B cell (primary cell): ENCODE measurements at regions not wholly inside any gene's neighbourhood (a gene's known extent, or its start where the extent isn't known, plus 50 kb on each side); places are given as distances from the start of the nearest gene placed in this dataset.

Experiments
- ATAC-seq: fragments of 200-7000 bp; cut with Tn5 transposase; one replicate; pipeline ENCODE4 v1.10.0; 2021; ENCODE audit warnings: low read depth, mild to moderate bottlenecking, moderate number of reproducible peaks, moderate library complexity
- CTCF ChIA-PET: fragments of 350-600 bp; sonication (Branson Sonifier 250); formaldehyde crosslinking; loops from one replicate; lab custom pipeline; 2021; ENCODE audit warnings: antibody characterized with exemption, inconsistent platforms; lab: Charles Lee
- POLR2A ChIA-PET: fragments of 350-600 bp; sonication (Branson Sonifier 250); formaldehyde crosslinking; loops from one replicate; lab custom pipeline; 2021; ENCODE audit warnings: antibody characterized with exemption; lab: Charles Lee
- DNase-seq: peaks from one replicate; pipeline ENCODE4 v3.0.0; 2013
- H2AFZ ChIP-seq: 2 replicates; pipeline ENCODE4 v1.6.1; 2012; ENCODE audit warnings: mild to moderate bottlenecking, low read depth, low read length; ENCODE audit not compliant: insufficient read depth, poor library complexity, severe bottlenecking
- H3K27ac ChIP-seq, 2 donors: 1 replicate in 1 of 2; 2 replicates in 1 of 2; pipeline ENCODE4 v1.5.1; 2012 to 2013; ENCODE audit warnings: low read length in 2 of 2, mild to moderate bottlenecking in 2 of 2, moderate library complexity in 1 of 2
- H3K27me3 ChIP-seq, 4 experiments: fragments of 200-600 bp in 1 of 4; sonication (generic) in 1 of 4; replicated peaks in 1 of 4; 1 replicate in 2 of 4; 2 replicates in 2 of 4; pipeline versions ENCODE4 v1.6.1 to v1.7.0; 2013 to 2016; ENCODE audit warnings: low read length in 3 of 4, mild to moderate bottlenecking in 2 of 4, mixed read lengths in 1 of 4, moderate library complexity in 1 of 4; ENCODE audit not compliant: insufficient read depth in 4 of 4, control insufficient read depth in 3 of 4; ENCODE audit errors: control extremely low read depth in 1 of 4
- H3K36me3 ChIP-seq, 2 experiments: replicated peaks in 1 of 2; 1 replicate in 1 of 2; 2 replicates in 1 of 2; pipeline versions ENCODE4 v1.6.1 to v1.7.1; 2013; ENCODE audit warnings: low read length in 1 of 2; ENCODE audit not compliant: insufficient read depth in 2 of 2, control insufficient read depth in 1 of 2; ENCODE audit errors: control extremely low read depth in 1 of 2, extremely low read depth in 1 of 2
- H3K4me1 ChIP-seq, 2 donors: fragments of 200-600 bp in 1 of 2; sonication (generic) in 1 of 2; 1 replicate in 1 of 2; 2 replicates in 1 of 2; pipeline versions ENCODE4 v1.5.1 to v1.6.1; 2013 to 2017; ENCODE audit warnings: low read length in 2 of 2; ENCODE audit not compliant: control insufficient read depth in 2 of 2, insufficient read depth in 2 of 2
- H3K4me2 ChIP-seq: replicated peaks from 2 replicates; pipeline ENCODE3; 2012; ENCODE audit warnings: mild to moderate bottlenecking, low read depth, low read length; ENCODE audit not compliant: poor library complexity, severe bottlenecking
- H3K4me3 ChIP-seq, 5 experiments: fragments of 200-600 bp in 1 of 5; sonication (generic) in 1 of 5; 1 replicate in 3 of 5; 2 replicates in 2 of 5; pipeline versions ENCODE4 v1.5.1 to v1.7.0; 2011 to 2016; ENCODE audit warnings: low read length in 4 of 5, mild to moderate bottlenecking in 4 of 5, low read depth in 2 of 5, control low read depth in 1 of 5, moderate library complexity in 1 of 5; ENCODE audit not compliant: insufficient read depth in 1 of 5; ENCODE audit errors: control extremely low read depth in 1 of 5, extremely low read depth in 1 of 5
- H3K79me2 ChIP-seq: fragments of 200-600 bp; sonication (generic); one replicate; pipeline ENCODE4 v1.6.0; 2016; ENCODE audit warnings: low read length; ENCODE audit not compliant: control insufficient read depth, insufficient read depth
- H3K9ac ChIP-seq: fragments of 200-600 bp; sonication (generic); 2 replicates; pipeline ENCODE4 v1.6.1; 2017; ENCODE audit warnings: mild to moderate bottlenecking, low read length, moderate library complexity
- H3K9me3 ChIP-seq, 3 donors: one replicate each; pipeline versions ENCODE4 v1.6.1 to v1.7.1; 2013; ENCODE audit warnings: low read length in 2 of 3; ENCODE audit not compliant: control insufficient read depth in 2 of 3, insufficient read depth in 1 of 3; ENCODE audit errors: control extremely low read depth in 1 of 3
- H4K20me1 ChIP-seq: 2 replicates; pipeline ENCODE4 v1.6.0; 2012; ENCODE audit warnings: mild to moderate bottlenecking, low read length; ENCODE audit not compliant: insufficient read depth, control insufficient read depth, poor library complexity, severe bottlenecking
- H3K27ac Mint-ChIP-seq: one replicate; pipeline ENCODE4 v1.8.0; 2021; ENCODE audit warnings: mixed read lengths
- H3K27me3 Mint-ChIP-seq: one replicate; pipeline ENCODE4 v1.8.0; 2021; ENCODE audit warnings: mixed read lengths
- H3K4me1 Mint-ChIP-seq: one replicate; pipeline ENCODE4 v1.8.0; 2021; ENCODE audit warnings: mixed read lengths
- H3K4me3 Mint-ChIP-seq: one replicate; pipeline ENCODE4 v1.8.0; 2021; ENCODE audit warnings: mixed read lengths
- H3K9me3 Mint-ChIP-seq: one replicate; pipeline ENCODE4 v1.8.0; 2022; ENCODE audit warnings: mixed read lengths; ENCODE audit not compliant: insufficient read depth
- EZH2 ChIP-seq: IDR thresholded peaks from 2 replicates; pipeline ENCODE4 v1.6.1; 2012; ENCODE audit warnings: borderline replicate concordance, low read depth, mild to moderate bottlenecking, moderate library complexity, low read length; ENCODE audit not compliant: insufficient read depth, poor library complexity, severe bottlenecking
- WGBS: methylation state at CpG from one replicate; pipeline ENCODE4 v1.1.5; 2013; ENCODE audit warnings: missing lambda C conversion rate; ENCODE audit not compliant: insufficient coverage; 5-methylcytosine and 5-hydroxymethylcytosine counted together
- intact Hi-C: fragments of 100-400 bp; cut with micrococcal nuclease; formaldehyde crosslinking; loops from one replicate; pipeline ENCODE4 v1.10.0; 2022
- TF ChIP-seq, protein P1 (sequence below): fragments of 200-600 bp; IDR thresholded peaks from one replicate; pipeline ENCODE4 v1.8.0; 2022; ENCODE audit warnings: antibody characterized with exemption, mild to moderate bottlenecking

DNA sequence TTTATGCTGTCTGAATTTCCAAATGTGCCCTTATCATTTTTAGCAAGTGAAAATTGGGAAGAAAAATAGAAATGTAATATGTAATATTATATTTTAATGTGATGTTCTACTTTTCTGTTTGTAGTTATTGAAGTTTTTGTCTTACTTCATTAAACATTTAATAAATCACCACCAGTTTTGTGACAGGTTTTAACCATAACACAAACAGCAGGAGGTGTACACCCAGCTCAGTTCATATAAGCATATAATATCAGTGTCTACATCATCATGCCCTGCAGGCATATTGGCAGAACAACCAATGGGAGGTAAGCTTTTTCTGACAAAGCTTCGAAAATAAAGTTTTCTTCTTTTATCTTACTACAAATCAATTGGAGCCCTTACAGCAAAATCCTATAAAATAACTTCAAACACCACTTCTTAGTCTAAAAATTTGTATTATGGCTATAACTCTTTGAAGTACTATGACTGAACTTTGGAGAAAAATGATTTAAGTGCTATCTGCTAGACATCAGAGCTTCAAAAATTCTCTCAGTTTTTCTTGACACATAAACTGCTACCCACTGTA, 236.7 kb downstream of the BARHL2 start:
- no peaks in the 10 kb centered on the region for H3K4me1 Mint-ChIP-seq

DNA sequence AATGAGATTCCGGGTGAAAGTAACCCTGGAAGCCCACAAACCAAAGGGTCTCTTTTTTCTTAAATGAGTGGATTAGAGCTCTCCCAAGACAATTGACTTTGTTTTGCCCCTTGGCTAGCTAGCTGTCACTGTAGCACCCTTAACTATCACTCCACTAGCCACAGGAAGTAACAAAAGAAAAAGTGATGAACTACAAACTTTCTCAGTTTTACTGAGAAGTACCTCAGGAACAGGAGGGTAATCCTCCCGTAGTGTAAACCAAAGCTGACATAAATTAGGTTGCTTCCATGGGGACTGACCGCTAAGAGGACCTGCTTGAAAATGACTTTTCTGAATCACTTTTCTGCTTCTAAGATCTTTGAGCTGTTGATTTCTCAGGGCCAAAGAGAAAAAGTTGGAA, 240.1 kb downstream of the BARHL2 start:
- H3K4me1 Mint-ChIP-seq = no peaks in the 10 kb centered on the region
- H3K27ac Mint-ChIP-seq = no peak overlapping the region
- H2AFZ ChIP-seq = no peak overlapping the region
- no peaks in the 10 kb centered on the region for H3K4me1 ChIP-seq
- peaks cover 2% of the 10 kb centered on the region for H3K27me3 Mint-ChIP-seq
- WGBS = 100% methylated on average over 2 of the region's 3 CpGs
- intact Hi-C loops = no loop called here
- H3K79me2 ChIP-seq = no peaks in the 10 kb centered on the region
- ChIA-PET POLR2A (no interaction called here), CTCF (no interaction called here)
- no peaks in the 10 kb centered on the region for H3K9me3 Mint-ChIP-seq
- no peaks in the 10 kb centered on the region for H3K9me3 ChIP-seq
- no peak overlapping the region for H3K4me3 Mint-ChIP-seq
- H3K4me2 ChIP-seq = no peak overlapping the region
- no peak overlapping the region for H3K27ac ChIP-seq
- H3K9ac ChIP-seq = no peak overlapping the region
- TF ChIP-seq, protein P1, sequence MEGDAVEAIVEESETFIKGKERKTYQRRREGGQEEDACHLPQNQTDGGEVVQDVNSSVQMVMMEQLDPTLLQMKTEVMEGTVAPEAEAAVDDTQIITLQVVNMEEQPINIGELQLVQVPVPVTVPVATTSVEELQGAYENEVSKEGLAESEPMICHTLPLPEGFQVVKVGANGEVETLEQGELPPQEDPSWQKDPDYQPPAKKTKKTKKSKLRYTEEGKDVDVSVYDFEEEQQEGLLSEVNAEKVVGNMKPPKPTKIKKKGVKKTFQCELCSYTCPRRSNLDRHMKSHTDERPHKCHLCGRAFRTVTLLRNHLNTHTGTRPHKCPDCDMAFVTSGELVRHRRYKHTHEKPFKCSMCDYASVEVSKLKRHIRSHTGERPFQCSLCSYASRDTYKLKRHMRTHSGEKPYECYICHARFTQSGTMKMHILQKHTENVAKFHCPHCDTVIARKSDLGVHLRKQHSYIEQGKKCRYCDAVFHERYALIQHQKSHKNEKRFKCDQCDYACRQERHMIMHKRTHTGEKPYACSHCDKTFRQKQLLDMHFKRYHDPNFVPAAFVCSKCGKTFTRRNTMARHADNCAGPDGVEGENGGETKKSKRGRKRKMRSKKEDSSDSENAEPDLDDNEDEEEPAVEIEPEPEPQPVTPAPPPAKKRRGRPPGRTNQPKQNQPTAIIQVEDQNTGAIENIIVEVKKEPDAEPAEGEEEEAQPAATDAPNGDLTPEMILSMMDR = no peak
- TF ChIP-seq EZH2 = no peak
- H3K27me3 ChIP-seq = no peaks in the 10 kb centered on the region
- H3K4me3 ChIP-seq = no peak overlapping the region
- no peaks in the 10 kb centered on the region for H3K36me3 ChIP-seq
- ATAC-seq (no peak), DNase-seq (no peak)
- H4K20me1 ChIP-seq = no peaks in the 10 kb centered on the region

More for the DNA sequence above, 236.7 kb downstream of the BARHL2 start:
- Histone ChIP-seq H2AFZ (no peak overlapping the region), H3K79me2 (no peaks in the 10 kb centered on the region), H3K4me2 (no peak overlapping the region), H3K9ac (no peak overlapping the region), H3K36me3 (no peaks in the 10 kb centered on the region), H3K4me3 (no peak overlapping the region), H3K27ac (no peak overlapping the region), H3K4me1 (no peaks in the 10 kb centered on the region), H3K27me3 (no peaks in the 10 kb centered on the region), H4K20me1 (no peaks in the 10 kb centered on the region), H3K9me3 (no peaks in the 10 kb centered on the region)
- no CpG with 5 or more reads among the region's 1 CpG for WGBS
- CTCF ChIA-PET = no interaction called here
- Mint-ChIP-seq H3K27ac (no peak overlapping the region), H3K27me3 (peaks cover 2% of the 10 kb centered on the region), H3K4me3 (no peak overlapping the region), H3K9me3 (no peaks in the 10 kb centered on the region)
- no peak for ATAC-seq
- intact Hi-C loops = no loop called here
- no peak for DNase-seq
- POLR2A ChIA-PET = no interaction called here
- TF ChIP-seq EZH2 = no peak
- TF ChIP-seq, protein P1 = no peak
